ENCODE measurements at regions not wholly inside any gene's neighbourhood (a gene's known extent, or its start where the extent isn't known, plus 50 kb on each side); places are given as distances from the start of the nearest gene placed in this dataset.

- Histone ChIP-seq H3K27ac (peak overlapping the region in 1 of 2 donors; percentile 80), H3K27me3 (no peaks in the 10 kb centered on the region), H3K36me3 (ENCODE audit: low read depth, missing control alignments) (no peaks in the 10 kb centered on the region), H3K9me3 (no peaks in the 10 kb centered on the region), H3K4me3 (no peak overlapping the region), H3K4me1 (no peaks in the 10 kb centered on the region)
- 87 to 90% methylated on average over 5 of the region's 5 CpGs for WGBS, 2 donors
- intact Hi-C loops (cut with DNase I; ENCODE audit: low total_unique reads): no loop called here
- no peak for DNase-seq
- no peak for TF ChIP-seq CTCF (IDR thresholded peaks at IDR 0.05)
- no peak for TF ChIP-seq POLR2A (IDR thresholded peaks at IDR 0.05)
These were observed 168.0 kb upstream of the KLF7 start for GRCh38 chr2:207333599-207334300.

DNA sequence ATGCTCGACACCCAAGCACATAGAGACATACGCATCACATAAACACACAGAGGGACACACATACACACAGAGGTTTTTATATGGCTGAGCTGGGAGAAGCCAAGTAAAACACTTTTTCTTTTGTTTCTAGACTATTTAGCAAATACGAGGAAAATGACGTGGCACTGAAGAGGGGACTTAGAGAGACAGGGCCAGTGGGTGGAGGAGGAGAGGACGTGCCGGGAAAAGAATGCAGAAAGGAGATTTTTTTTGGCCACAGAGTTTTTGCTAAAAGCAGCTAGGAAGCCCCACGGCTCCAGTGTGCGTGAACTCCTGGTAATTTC, 168.5 kb upstream of the KLF7 start:
- no peaks in the 10 kb centered on the region for H3K27me3 ChIP-seq
- no peaks in the 10 kb centered on the region for H3K4me1 ChIP-seq
- peak overlapping the region in 1 of 2 donors; percentile 13 for H3K4me3 ChIP-seq
- peak overlapping the region; percentile 64 to 80 for H3K27ac ChIP-seq
- TF ChIP-seq CTCF (IDR thresholded peaks at IDR 0.05): no peak
- no peak for TF ChIP-seq POLR2A (IDR thresholded peaks at IDR 0.05)
- intact Hi-C loops (cut with DNase I; ENCODE audit: low total_unique reads): no loop called here
- H3K9me3 ChIP-seq: no peaks in the 10 kb centered on the region
- H3K36me3 ChIP-seq (ENCODE audit: low read depth, missing control alignments): no peaks in the 10 kb centered on the region
- no peak for DNase-seq
- 38 to 48% methylated on average over 8 of the region's 8 CpGs for WGBS, 2 donors

- WGBS, 2 donors: 32 to 41% methylated on average over 20 of the region's 20 CpGs
- Histone ChIP-seq H3K4me1 (no peaks in the 10 kb centered on the region), H3K36me3 (ENCODE audit: low read depth, missing control alignments) (no peaks in the 10 kb centered on the region), H3K27me3 (no peaks in the 10 kb centered on the region), H3K9me3 (no peaks in the 10 kb centered on the region), H3K4me3 (peak overlapping the region in 1 of 2 donors; percentile 13), H3K27ac (peak overlapping the region; percentile 64 to 80)
- peak; percentile 52 for DNase-seq
- no peak for TF ChIP-seq CTCF (IDR thresholded peaks at IDR 0.05)
- TF ChIP-seq POLR2A (IDR thresholded peaks at IDR 0.05): no peak
- intact Hi-C loops (cut with DNase I; ENCODE audit: low total_unique reads): no loop called here
These were observed 169.1 kb upstream of the KLF7 start for GRCh38 chr2:207334624-207335371.

GRCh38 chr2:207337234-207338219, 171.8 kb upstream of the KLF7 start:
- H3K36me3 ChIP-seq (ENCODE audit: low read depth, missing control alignments): no peaks in the 10 kb centered on the region
- no peak for DNase-seq
- intact Hi-C loops (cut with DNase I; ENCODE audit: low total_unique reads): no loop called here
- H3K4me1 ChIP-seq: no peaks in the 10 kb centered on the region
- H3K27me3 ChIP-seq: no peaks in the 10 kb centered on the region
- H3K9me3 ChIP-seq: no peaks in the 10 kb centered on the region
- H3K27ac ChIP-seq: no peak overlapping the region
- no peak for TF ChIP-seq CTCF (IDR thresholded peaks at IDR 0.05)
- TF ChIP-seq POLR2A (IDR thresholded peaks at IDR 0.05): no peak
- 79 to 85% methylated on average over 6 of the region's 6 CpGs for WGBS, 2 donors
- no peak overlapping the region for H3K4me3 ChIP-seq
